ENCODE measurements at regions not wholly inside any gene's neighbourhood (a gene's known extent, or its start where the extent isn't known, plus 50 kb on each side); places are given as distances from the start of the nearest gene placed in this dataset.
"Not testable (repeated sequence)": the region's sequence is repeated elsewhere in the genome, so short reads cannot be mapped to it uniquely, and the experiment has no call there.

GRCh38 chr4:189706821-189707220 lies 233.9 kb upstream of the FRG1 start:
- H3K27ac ChIP-seq (ENCODE audit: low read depth in 2 of 2, low read length in 2 of 2); DNase-seq; FAIRE-seq; H3K4me1 ChIP-seq (ENCODE audit: control insufficient read depth in 2 of 3, insufficient read depth in 2 of 3, low read depth in 1 of 3, low read length in 3 of 3); H3K27me3 ChIP-seq (ENCODE audit: control insufficient read depth, insufficient read depth, low read length); intact Hi-C loops (cut with DNase I); H3K4me3 ChIP-seq (ENCODE audit: low read length in 3 of 3); H3K36me3 ChIP-seq (ENCODE audit: control insufficient read depth in 2 of 3, insufficient read depth in 3 of 3, low read length in 3 of 3); H3K9me3 ChIP-seq (ENCODE audit: control insufficient read depth in 2 of 3, insufficient read depth in 1 of 3, low read length in 3 of 3); H3K9ac ChIP-seq (ENCODE audit: low read length in 3 of 3): not testable (repeated sequence)

- H3K36me3 ChIP-seq (ENCODE audit: control insufficient read depth in 2 of 3, insufficient read depth in 3 of 3, low read length in 3 of 3); H3K4me3 ChIP-seq (ENCODE audit: low read length in 3 of 3); intact Hi-C loops (cut with DNase I); H3K4me1 ChIP-seq (ENCODE audit: control insufficient read depth in 2 of 3, insufficient read depth in 2 of 3, low read depth in 1 of 3, low read length in 3 of 3); DNase-seq; H3K9ac ChIP-seq (ENCODE audit: low read length in 3 of 3); H3K27me3 ChIP-seq (ENCODE audit: control insufficient read depth, insufficient read depth, low read length); H3K27ac ChIP-seq (ENCODE audit: low read depth in 2 of 2, low read length in 2 of 2); FAIRE-seq; H3K9me3 ChIP-seq (ENCODE audit: control insufficient read depth in 2 of 3, insufficient read depth in 1 of 3, low read length in 3 of 3): not testable (repeated sequence)
These were observed 233.4 kb upstream of the FRG1 start for GRCh38 chr4:189707227-189707626.

GRCh38 chr4:189711956-189712355 lies 228.7 kb upstream of the FRG1 start:
- H3K4me1 ChIP-seq (ENCODE audit: control insufficient read depth in 2 of 3, insufficient read depth in 2 of 3, low read depth in 1 of 3, low read length in 3 of 3); H3K27me3 ChIP-seq (ENCODE audit: control insufficient read depth, insufficient read depth, low read length); H3K27ac ChIP-seq (ENCODE audit: low read depth in 2 of 2, low read length in 2 of 2); DNase-seq; H3K4me3 ChIP-seq (ENCODE audit: low read length in 3 of 3); intact Hi-C loops (cut with DNase I); H3K36me3 ChIP-seq (ENCODE audit: control insufficient read depth in 2 of 3, insufficient read depth in 3 of 3, low read length in 3 of 3); H3K9me3 ChIP-seq (ENCODE audit: control insufficient read depth in 2 of 3, insufficient read depth in 1 of 3, low read length in 3 of 3); FAIRE-seq; H3K9ac ChIP-seq (ENCODE audit: low read length in 3 of 3): not testable (repeated sequence)

- H3K36me3 ChIP-seq (ENCODE audit: control insufficient read depth in 2 of 3, insufficient read depth in 3 of 3, low read length in 3 of 3); H3K27me3 ChIP-seq (ENCODE audit: control insufficient read depth, insufficient read depth, low read length); intact Hi-C loops (cut with DNase I); H3K4me1 ChIP-seq (ENCODE audit: control insufficient read depth in 2 of 3, insufficient read depth in 2 of 3, low read depth in 1 of 3, low read length in 3 of 3); FAIRE-seq; DNase-seq; H3K9ac ChIP-seq (ENCODE audit: low read length in 3 of 3); H3K9me3 ChIP-seq (ENCODE audit: control insufficient read depth in 2 of 3, insufficient read depth in 1 of 3, low read length in 3 of 3); H3K4me3 ChIP-seq (ENCODE audit: low read length in 3 of 3); H3K27ac ChIP-seq (ENCODE audit: low read depth in 2 of 2, low read length in 2 of 2): not testable (repeated sequence)
These were observed 219.4 kb upstream of the FRG1 start for GRCh38 chr4:189721016-189721993.

GRCh38 chr4:189722324-189723003 lies 218.2 kb upstream of the FRG1 start:
- H3K9ac ChIP-seq (ENCODE audit: low read length in 3 of 3); H3K4me3 ChIP-seq (ENCODE audit: low read length in 3 of 3); intact Hi-C loops (cut with DNase I); H3K27me3 ChIP-seq (ENCODE audit: control insufficient read depth, insufficient read depth, low read length); H3K36me3 ChIP-seq (ENCODE audit: control insufficient read depth in 2 of 3, insufficient read depth in 3 of 3, low read length in 3 of 3); H3K4me1 ChIP-seq (ENCODE audit: control insufficient read depth in 2 of 3, insufficient read depth in 2 of 3, low read depth in 1 of 3, low read length in 3 of 3); H3K9me3 ChIP-seq (ENCODE audit: control insufficient read depth in 2 of 3, insufficient read depth in 1 of 3, low read length in 3 of 3); H3K27ac ChIP-seq (ENCODE audit: low read depth in 2 of 2, low read length in 2 of 2); FAIRE-seq: not testable (repeated sequence)
- peak in 4 of 5 donors; percentile 9 to 76 (median 68) for DNase-seq

- H3K36me3 ChIP-seq (ENCODE audit: control insufficient read depth in 2 of 3, insufficient read depth in 3 of 3, low read length in 3 of 3); H3K27ac ChIP-seq (ENCODE audit: low read depth in 2 of 2, low read length in 2 of 2); DNase-seq; H3K9ac ChIP-seq (ENCODE audit: low read length in 3 of 3); H3K27me3 ChIP-seq (ENCODE audit: control insufficient read depth, insufficient read depth, low read length); H3K9me3 ChIP-seq (ENCODE audit: control insufficient read depth in 2 of 3, insufficient read depth in 1 of 3, low read length in 3 of 3); H3K4me3 ChIP-seq (ENCODE audit: low read length in 3 of 3); H3K4me1 ChIP-seq (ENCODE audit: control insufficient read depth in 2 of 3, insufficient read depth in 2 of 3, low read depth in 1 of 3, low read length in 3 of 3); intact Hi-C loops (cut with DNase I): not testable (repeated sequence)
- FAIRE-seq: peak; percentile 38
These were observed 212.6 kb upstream of the FRG1 start for GRCh38 chr4:189727982-189728638.

- H3K27me3 ChIP-seq (ENCODE audit: control insufficient read depth, insufficient read depth, low read length); H3K9ac ChIP-seq (ENCODE audit: low read length in 3 of 3); FAIRE-seq; H3K27ac ChIP-seq (ENCODE audit: low read depth in 2 of 2, low read length in 2 of 2); H3K4me3 ChIP-seq (ENCODE audit: low read length in 3 of 3); DNase-seq; H3K4me1 ChIP-seq (ENCODE audit: control insufficient read depth in 2 of 3, insufficient read depth in 2 of 3, low read depth in 1 of 3, low read length in 3 of 3); H3K36me3 ChIP-seq (ENCODE audit: control insufficient read depth in 2 of 3, insufficient read depth in 3 of 3, low read length in 3 of 3); intact Hi-C loops (cut with DNase I); H3K9me3 ChIP-seq (ENCODE audit: control insufficient read depth in 2 of 3, insufficient read depth in 1 of 3, low read length in 3 of 3): not testable (repeated sequence)
These were observed 208.7 kb upstream of the FRG1 start for GRCh38 chr4:189731989-189732388.

- H3K9me3 ChIP-seq (ENCODE audit: control insufficient read depth in 2 of 3, insufficient read depth in 1 of 3, low read length in 3 of 3); H3K4me3 ChIP-seq (ENCODE audit: low read length in 3 of 3); H3K27ac ChIP-seq (ENCODE audit: low read depth in 2 of 2, low read length in 2 of 2); FAIRE-seq; H3K4me1 ChIP-seq (ENCODE audit: control insufficient read depth in 2 of 3, insufficient read depth in 2 of 3, low read depth in 1 of 3, low read length in 3 of 3); DNase-seq; H3K9ac ChIP-seq (ENCODE audit: low read length in 3 of 3); H3K27me3 ChIP-seq (ENCODE audit: control insufficient read depth, insufficient read depth, low read length); intact Hi-C loops (cut with DNase I); H3K36me3 ChIP-seq (ENCODE audit: control insufficient read depth in 2 of 3, insufficient read depth in 3 of 3, low read length in 3 of 3): not testable (repeated sequence)
These were observed 207.2 kb upstream of the FRG1 start for GRCh38 chr4:189733507-189733906.
